ENCODE measurements at regions not wholly inside any gene's neighbourhood (a gene's known extent, or its start where the extent isn't known, plus 50 kb on each side); places are given as distances from the start of the nearest gene placed in this dataset.

- TF ChIP-seq POLR2A (IDR thresholded peaks at IDR 0.05) (no peak), CTCF (IDR thresholded peaks at IDR 0.05) (no peak), POLR2AphosphoS5 (IDR thresholded peaks at IDR 0.05; ENCODE audit: insufficient read depth in 1 of 2, low read depth in 1 of 2) (no peak)
Measured at GRCh38 chr2:104774631-104775030, 79.3 kb upstream of the POU3F3 start.
